ENCODE measurements at regions not wholly inside any gene's neighbourhood (a gene's known extent, or its start where the extent isn't known, plus 50 kb on each side); places are given as distances from the start of the nearest gene placed in this dataset.

GRCh38 chr1:208437401-208437800, 193.2 kb upstream of the PLXNA2 start:
- TF ChIP-seq TAF1 (IDR thresholded peaks at IDR 0.05; ENCODE audit: low read depth) = no peak
- TF ChIP-seq CREB1 (IDR thresholded peaks at IDR 0.05; ENCODE audit: low read depth) = no peak
- TF ChIP-seq YY1 (IDR thresholded peaks at IDR 0.05; ENCODE audit: low read depth) = no peak
- TF ChIP-seq RAD21 (IDR thresholded peaks at IDR 0.05; ENCODE audit: low read depth) = no peak
- TF ChIP-seq EP300 (IDR thresholded peaks at IDR 0.05; ENCODE audit: borderline replicate concordance) = no peak
- TF ChIP-seq TCF12 (IDR thresholded peaks at IDR 0.05; ENCODE audit: low read depth) = no peak
- TF ChIP-seq NFIC (IDR thresholded peaks at IDR 0.05) = no peak
- no peak for TF ChIP-seq USF1 (IDR thresholded peaks at IDR 0.05)
- TF ChIP-seq ZBTB7A (IDR thresholded peaks at IDR 0.05; ENCODE audit: low read depth) = no peak
- TF ChIP-seq TEAD4 (IDR thresholded peaks at IDR 0.05) = no peak
- TF ChIP-seq EGR1 (IDR thresholded peaks at IDR 0.05) = no peak
- TF ChIP-seq FOXM1 (IDR thresholded peaks at IDR 0.05; ENCODE audit: borderline replicate concordance, low read depth) = no peak
- TF ChIP-seq MAX (IDR thresholded peaks at IDR 0.05) = no peak
- no peak for TF ChIP-seq REST (IDR thresholded peaks at IDR 0.05; ENCODE audit: low read depth)
- TF ChIP-seq CEBPB (IDR thresholded peaks at IDR 0.05) = no peak

GRCh38 chr1:208438112-208438699, 194.0 kb upstream of the PLXNA2 start:
- TF ChIP-seq REST (IDR thresholded peaks at IDR 0.05; ENCODE audit: low read depth) (no peak), CEBPB (IDR thresholded peaks at IDR 0.05) (no peak), NFIC (IDR thresholded peaks at IDR 0.05) (no peak), RAD21 (IDR thresholded peaks at IDR 0.05; ENCODE audit: low read depth) (no peak), EGR1 (IDR thresholded peaks at IDR 0.05) (no peak)

GRCh38 chr1:208445758-208446203, 201.6 kb upstream of the PLXNA2 start:
- no peak for TF ChIP-seq CEBPB (IDR thresholded peaks at IDR 0.05)
- TF ChIP-seq TCF12 (IDR thresholded peaks at IDR 0.05; ENCODE audit: low read depth) = no peak
- no peak for TF ChIP-seq TEAD4 (IDR thresholded peaks at IDR 0.05)
- TF ChIP-seq EGR1 (IDR thresholded peaks at IDR 0.05) = no peak

- no peak for TF ChIP-seq CEBPB (IDR thresholded peaks at IDR 0.05)
- TF ChIP-seq REST (IDR thresholded peaks at IDR 0.05; ENCODE audit: low read depth) = no peak
- no peak for TF ChIP-seq TAF1 (IDR thresholded peaks at IDR 0.05; ENCODE audit: low read depth)
- TF ChIP-seq FOXM1 (IDR thresholded peaks at IDR 0.05; ENCODE audit: borderline replicate concordance, low read depth) = no peak
- no peak for TF ChIP-seq RAD21 (IDR thresholded peaks at IDR 0.05; ENCODE audit: low read depth)
- no peak for TF ChIP-seq ZBTB7A (IDR thresholded peaks at IDR 0.05; ENCODE audit: low read depth)
- no peak for TF ChIP-seq CREB1 (IDR thresholded peaks at IDR 0.05; ENCODE audit: low read depth)
- TF ChIP-seq TEAD4 (IDR thresholded peaks at IDR 0.05) = no peak
- TF ChIP-seq EGR1 (IDR thresholded peaks at IDR 0.05) = no peak
Measured at GRCh38 chr1:208446271-208446691, 202.1 kb upstream of the PLXNA2 start.

- TF ChIP-seq CEBPB (IDR thresholded peaks at IDR 0.05) (no peak), EGR1 (IDR thresholded peaks at IDR 0.05) (no peak), TCF12 (IDR thresholded peaks at IDR 0.05; ENCODE audit: low read depth) (no peak), FOXM1 (IDR thresholded peaks at IDR 0.05; ENCODE audit: borderline replicate concordance, low read depth) (no peak), EP300 (IDR thresholded peaks at IDR 0.05; ENCODE audit: borderline replicate concordance) (no peak), CREB1 (IDR thresholded peaks at IDR 0.05; ENCODE audit: low read depth) (no peak), TEAD4 (IDR thresholded peaks at IDR 0.05) (no peak), REST (IDR thresholded peaks at IDR 0.05; ENCODE audit: low read depth) (no peak), MAX (IDR thresholded peaks at IDR 0.05) (no peak), ZBTB7A (IDR thresholded peaks at IDR 0.05; ENCODE audit: low read depth) (no peak), RAD21 (IDR thresholded peaks at IDR 0.05; ENCODE audit: low read depth) (no peak), TAF1 (IDR thresholded peaks at IDR 0.05; ENCODE audit: low read depth) (no peak), USF1 (IDR thresholded peaks at IDR 0.05) (no peak), YY1 (IDR thresholded peaks at IDR 0.05; ENCODE audit: low read depth) (no peak), NFIC (IDR thresholded peaks at IDR 0.05) (no peak)
Measured at GRCh38 chr1:208448425-208448824, 204.2 kb upstream of the PLXNA2 start.

Data from Ishikawa (cell line).